Mucosa of stomach (tissue), 1 donor: ENCODE measurements at regions not wholly inside any gene's neighbourhood (a gene's known extent, or its start where the extent isn't known, plus 50 kb on each side); places are given as distances from the start of the nearest gene placed in this dataset.

ENCODE experiments used
- H3K27me3 ChIP-seq: one replicate; pipeline ENCODE4 v1.7.0; 2013; ENCODE audit warnings: mild to moderate bottlenecking, low read length; ENCODE audit not compliant: control insufficient read depth, insufficient read depth
- H3K36me3 ChIP-seq: one replicate; pipeline ENCODE4 v1.7.0; 2013; ENCODE audit warnings: low read length; ENCODE audit not compliant: control insufficient read depth, insufficient read depth
- H3K4me1 ChIP-seq: one replicate; pipeline ENCODE4 v1.7.0; 2013; ENCODE audit warnings: mild to moderate bottlenecking, low read length; ENCODE audit not compliant: control insufficient read depth, insufficient read depth
- H3K4me3 ChIP-seq: one replicate; pipeline ENCODE4 v1.7.0; 2013; ENCODE audit warnings: low read length
- H3K9ac ChIP-seq: one replicate; pipeline ENCODE4 v1.7.0; 2013; ENCODE audit warnings: mild to moderate bottlenecking, low read length, moderate library complexity
- H3K9me3 ChIP-seq: one replicate; pipeline ENCODE4 v1.7.0; 2013; ENCODE audit warnings: mild to moderate bottlenecking, low read length, moderate library complexity; ENCODE audit not compliant: control insufficient read depth
- donor health status: Pancreatic carcinoma.

DNA sequence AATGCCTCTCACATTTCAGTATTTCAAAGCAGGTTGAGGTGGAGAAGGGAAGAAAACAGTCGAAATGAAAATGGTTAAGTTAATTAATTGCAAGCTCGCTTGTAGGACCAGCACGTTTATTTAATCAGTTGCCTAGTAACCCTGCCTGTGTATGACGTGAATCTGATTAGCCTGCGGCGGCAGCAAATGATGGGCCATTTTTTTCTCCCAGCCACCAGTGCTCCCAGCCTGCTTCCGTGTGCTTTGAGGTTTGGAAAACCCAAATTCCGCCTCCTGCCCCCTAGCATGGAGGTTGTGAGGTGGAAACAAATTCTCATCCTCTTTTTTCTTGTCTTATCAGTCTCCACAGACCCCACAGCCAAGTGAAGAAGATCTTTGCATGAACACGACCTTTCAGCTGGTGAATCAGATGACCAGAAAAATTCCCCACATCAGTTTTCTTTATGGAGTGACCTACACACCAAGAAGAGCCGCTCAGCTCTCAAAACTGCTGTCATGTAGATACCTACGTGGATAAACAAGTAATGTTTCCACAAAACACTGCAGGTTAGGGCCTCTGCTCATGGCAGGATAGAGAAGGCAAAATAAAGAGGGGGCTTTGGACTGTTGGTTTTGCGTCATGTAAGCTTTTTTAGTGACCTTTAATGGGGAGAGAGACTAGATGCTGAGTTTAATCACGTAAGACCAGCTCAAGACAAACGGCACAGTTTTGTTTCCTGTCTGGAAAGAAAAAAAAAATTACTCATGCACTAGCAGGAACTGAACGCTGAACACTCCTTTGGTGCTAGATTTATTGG lies 572.9 kb upstream of the NOX3 start:
- no peaks in the 10 kb centered on the region for H3K4me1 ChIP-seq
- H3K27me3 ChIP-seq, result no peaks in the 10 kb centered on the region
- H3K9ac ChIP-seq, result no peak overlapping the region
- no peak overlapping the region for H3K4me3 ChIP-seq
- no peaks in the 10 kb centered on the region for H3K36me3 ChIP-seq
- no peaks in the 10 kb centered on the region for H3K9me3 ChIP-seq

- H3K36me3 ChIP-seq, result no peaks in the 10 kb centered on the region
- H3K9me3 ChIP-seq, result no peaks in the 10 kb centered on the region
- H3K9ac ChIP-seq, result no peak overlapping the region
- no peaks in the 10 kb centered on the region for H3K27me3 ChIP-seq
- H3K4me3 ChIP-seq, result no peak overlapping the region
- H3K4me1 ChIP-seq, result no peaks in the 10 kb centered on the region
These were observed 571.6 kb upstream of the NOX3 start for GRCh38 chr6:156027248-156027626.

DNA sequence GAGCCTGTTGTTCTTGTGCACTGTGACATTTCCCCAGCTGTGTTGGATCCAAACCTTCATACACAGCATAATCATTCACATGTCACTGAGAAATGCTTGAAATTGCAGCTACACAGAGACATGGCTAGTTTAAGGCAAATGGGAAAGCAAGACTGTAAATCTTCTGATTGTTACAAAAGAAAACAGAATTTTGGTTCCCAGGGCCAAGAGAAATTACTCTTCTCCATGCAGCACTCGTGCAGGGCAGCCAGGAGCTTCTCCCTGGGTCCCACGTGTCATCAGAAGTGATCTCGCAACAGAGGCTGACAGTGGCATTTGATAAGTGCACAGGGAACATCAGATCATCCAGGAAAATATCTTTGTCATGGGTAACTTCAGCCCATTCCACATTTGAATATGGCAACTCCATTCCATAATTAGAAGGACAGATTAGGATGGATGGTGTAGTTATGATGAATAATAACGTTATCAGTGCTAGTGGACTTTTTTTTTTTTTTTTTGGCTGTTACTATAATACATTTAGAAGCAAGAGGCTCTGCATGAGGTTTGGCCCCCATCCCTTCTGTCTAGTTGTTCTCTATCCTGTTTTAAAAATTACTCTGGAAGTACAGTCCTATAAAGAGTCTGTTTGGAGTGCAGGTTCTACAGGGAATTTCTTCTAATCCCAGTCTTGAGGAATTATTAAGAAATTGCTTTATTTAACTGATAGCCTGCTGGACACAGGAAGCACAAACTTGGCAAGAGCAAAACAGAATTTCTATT lies 571.0 kb upstream of the NOX3 start:
- H3K36me3 ChIP-seq, result no peaks in the 10 kb centered on the region
- no peaks in the 10 kb centered on the region for H3K9me3 ChIP-seq
- H3K9ac ChIP-seq, result no peak overlapping the region
- H3K27me3 ChIP-seq, result no peaks in the 10 kb centered on the region
- H3K4me3 ChIP-seq, result no peak overlapping the region
- no peaks in the 10 kb centered on the region for H3K4me1 ChIP-seq

GRCh38 chr6:156024339-156024738 lies 568.7 kb upstream of the NOX3 start:
- Histone ChIP-seq H3K9ac (no peak overlapping the region), H3K4me3 (no peak overlapping the region), H3K36me3 (no peaks in the 10 kb centered on the region), H3K4me1 (no peaks in the 10 kb centered on the region), H3K27me3 (no peaks in the 10 kb centered on the region), H3K9me3 (no peaks in the 10 kb centered on the region)

- H3K9me3 ChIP-seq, result no peaks in the 10 kb centered on the region
These were observed 566.2 kb upstream of the NOX3 start for GRCh38 chr6:156021746-156022396.

GRCh38 chr6:156017838-156018237 lies 562.2 kb upstream of the NOX3 start:
- Histone ChIP-seq H3K9me3 (no peaks in the 10 kb centered on the region), H3K4me1 (no peaks in the 10 kb centered on the region), H3K9ac (no peak overlapping the region), H3K27me3 (no peaks in the 10 kb centered on the region), H3K4me3 (no peak overlapping the region), H3K36me3 (no peaks in the 10 kb centered on the region)

More at GRCh38 chr6:156021746-156022396, 566.2 kb upstream of the NOX3 start:
- Histone ChIP-seq H3K27me3 (no peaks in the 10 kb centered on the region), H3K4me1 (no peaks in the 10 kb centered on the region), H3K4me3 (no peak overlapping the region), H3K9ac (no peak overlapping the region), H3K36me3 (no peaks in the 10 kb centered on the region)

GRCh38 chr6:156016186-156016976 lies 560.7 kb upstream of the NOX3 start:
- H3K4me3 ChIP-seq, result no peak overlapping the region
- no peak overlapping the region for H3K9ac ChIP-seq
- no peaks in the 10 kb centered on the region for H3K4me1 ChIP-seq
- H3K27me3 ChIP-seq, result no peaks in the 10 kb centered on the region
- no peaks in the 10 kb centered on the region for H3K36me3 ChIP-seq
- no peaks in the 10 kb centered on the region for H3K9me3 ChIP-seq

DNA sequence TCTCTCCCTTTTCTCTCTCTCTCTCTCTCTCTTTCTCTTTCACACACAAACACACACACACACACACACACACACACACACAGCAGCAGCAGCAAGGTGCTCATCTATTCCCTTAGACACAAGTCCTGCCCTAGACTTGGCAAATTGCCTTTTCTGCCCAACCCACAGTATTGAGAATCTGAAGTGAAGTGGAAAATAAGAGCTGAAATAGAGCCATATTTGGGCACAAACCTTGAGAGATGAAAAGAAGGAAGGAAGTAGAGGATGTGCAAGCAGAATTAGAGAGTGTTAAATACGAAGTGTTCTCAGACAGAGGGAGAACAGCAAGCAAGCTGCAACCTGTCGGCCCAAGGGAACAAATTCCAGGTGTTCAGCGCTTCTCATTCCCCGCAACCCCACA lies 557.5 kb upstream of the NOX3 start:
- H3K4me1 ChIP-seq, result no peaks in the 10 kb centered on the region

DNA sequence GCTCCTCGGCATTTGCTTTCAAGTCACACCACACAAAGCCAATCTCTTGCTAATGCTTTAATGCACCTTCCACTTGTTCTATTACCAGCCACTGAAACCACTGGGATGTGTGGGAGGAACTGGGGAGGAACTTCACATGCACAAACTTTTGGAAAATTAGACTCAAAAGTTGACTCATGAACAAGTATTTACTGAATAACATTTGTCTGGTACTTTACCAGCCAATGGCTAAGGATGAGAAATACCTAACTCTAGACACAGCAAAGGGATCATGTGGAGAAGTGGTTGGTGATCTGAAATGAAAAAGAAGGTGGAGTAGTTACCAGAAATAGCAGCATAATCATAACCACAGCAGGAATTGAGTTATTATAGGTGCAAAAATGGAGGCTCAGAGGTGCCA lies 554.0 kb upstream of the NOX3 start:
- H3K4me1 ChIP-seq, result no peaks in the 10 kb centered on the region
- H3K9ac ChIP-seq, result no peak overlapping the region
- no peaks in the 10 kb centered on the region for H3K27me3 ChIP-seq
- no peak overlapping the region for H3K4me3 ChIP-seq
- H3K36me3 ChIP-seq, result no peaks in the 10 kb centered on the region
- no peaks in the 10 kb centered on the region for H3K9me3 ChIP-seq

More for the DNA sequence above, 557.5 kb upstream of the NOX3 start:
- Histone ChIP-seq H3K27me3 (no peaks in the 10 kb centered on the region), H3K4me3 (no peak overlapping the region), H3K36me3 (no peaks in the 10 kb centered on the region), H3K9me3 (no peaks in the 10 kb centered on the region), H3K9ac (no peak overlapping the region)

GRCh38 chr6:156004796-156005195 lies 549.2 kb upstream of the NOX3 start:
- no peak overlapping the region for H3K4me3 ChIP-seq
- H3K9ac ChIP-seq, result no peak overlapping the region
- no peaks in the 10 kb centered on the region for H3K27me3 ChIP-seq
- no peaks in the 10 kb centered on the region for H3K36me3 ChIP-seq
- no peaks in the 10 kb centered on the region for H3K9me3 ChIP-seq
- H3K4me1 ChIP-seq, result no peaks in the 10 kb centered on the region

DNA sequence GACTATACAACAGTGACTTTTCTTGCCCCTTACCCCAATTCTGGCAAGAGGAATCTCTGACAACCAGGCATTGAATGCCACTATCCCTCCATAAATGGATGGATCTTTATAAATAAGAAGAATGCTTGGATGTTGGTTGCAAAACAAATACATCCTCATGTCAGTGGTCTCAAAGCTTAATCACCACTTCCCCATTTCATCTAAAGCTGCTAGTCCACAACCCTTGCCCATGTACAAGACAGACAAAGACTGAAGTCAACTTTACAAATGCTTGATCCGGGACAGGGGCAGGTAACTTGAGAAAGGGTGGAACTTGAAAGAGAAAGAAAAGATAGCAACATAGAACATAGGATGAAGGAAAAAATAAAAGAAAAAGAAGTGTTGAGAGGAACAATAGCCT lies 540.5 kb upstream of the NOX3 start:
- Histone ChIP-seq H3K9ac (no peak overlapping the region), H3K27me3 (no peaks in the 10 kb centered on the region), H3K9me3 (no peaks in the 10 kb centered on the region), H3K4me1 (no peaks in the 10 kb centered on the region), H3K4me3 (no peak overlapping the region), H3K36me3 (no peaks in the 10 kb centered on the region)
